PFSK-1 (cell line): ENCODE measurements at regions not wholly inside any gene's neighbourhood (a gene's known extent, or its start where the extent isn't known, plus 50 kb on each side); places are given as distances from the start of the nearest gene placed in this dataset.

ENCODE experiments used
- FOXP2 ChIP-seq: optimal IDR thresholded peaks from 2 replicates; pipeline ENCODE3; 2011; ENCODE audit warnings: borderline replicate concordance, control low read depth, inconsistent platforms; ENCODE audit not compliant: insufficient read depth; ENCODE audit errors: extremely low read length, extremely low read depth
- POLR2AphosphoS5 ChIP-seq: IDR thresholded peaks from 2 replicates; pipeline ENCODE4 v1.6.1; 2012; ENCODE audit warnings: low read depth, mild to moderate bottlenecking, control low read depth, low read length, moderate library complexity
- SIN3A ChIP-seq: IDR thresholded peaks from 2 replicates; pipeline ENCODE4 v1.6.1; 2012; ENCODE audit warnings: mild to moderate bottlenecking, low read length, moderate library complexity, borderline replicate concordance; ENCODE audit not compliant: insufficient read depth
- TAF1 ChIP-seq: IDR thresholded peaks from 2 replicates; pipeline ENCODE4 v1.6.1; 2012; ENCODE audit warnings: low read length, control low read depth, borderline replicate concordance; ENCODE audit not compliant: insufficient read depth
- TF ChIP-seq, protein P1 (sequence below), 2 experiments: IDR thresholded peaks; 2 replicates each; pipeline versions ENCODE4 v1.6.1 to v1.8.0; 2011 to 2012; ENCODE audit warnings: low read depth in 2 of 2, low read length in 2 of 2, control low read depth in 1 of 2, inconsistent platforms in 1 of 2, mild to moderate bottlenecking in 1 of 2, moderate library complexity in 1 of 2; ENCODE audit not compliant: insufficient read depth in 1 of 2

DNA sequence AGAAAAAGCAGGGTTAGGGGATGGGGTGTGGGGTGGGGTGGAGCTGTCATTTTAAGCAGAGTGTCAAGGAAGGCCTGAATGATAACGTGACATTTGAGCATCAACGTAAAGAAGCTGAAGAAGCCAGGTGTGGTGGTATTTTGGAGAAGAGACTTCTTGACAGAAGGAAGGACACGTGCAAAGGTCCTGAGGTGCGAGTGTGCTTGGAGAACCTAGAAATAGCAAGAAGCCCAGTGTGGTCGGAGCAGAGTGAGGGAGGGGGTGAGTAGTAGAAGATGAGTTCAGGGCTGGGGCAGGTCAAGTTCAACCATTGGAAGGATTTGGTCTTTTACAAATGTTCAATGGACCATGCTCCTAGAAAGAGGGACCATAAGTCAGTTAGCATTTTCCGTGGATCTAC, 140.2 kb upstream of the ZBTB40 start:
- TF ChIP-seq FOXP2, result no peak
- no peak for TF ChIP-seq POLR2AphosphoS5
- TF ChIP-seq TAF1, result no peak
- TF ChIP-seq, protein P1, sequence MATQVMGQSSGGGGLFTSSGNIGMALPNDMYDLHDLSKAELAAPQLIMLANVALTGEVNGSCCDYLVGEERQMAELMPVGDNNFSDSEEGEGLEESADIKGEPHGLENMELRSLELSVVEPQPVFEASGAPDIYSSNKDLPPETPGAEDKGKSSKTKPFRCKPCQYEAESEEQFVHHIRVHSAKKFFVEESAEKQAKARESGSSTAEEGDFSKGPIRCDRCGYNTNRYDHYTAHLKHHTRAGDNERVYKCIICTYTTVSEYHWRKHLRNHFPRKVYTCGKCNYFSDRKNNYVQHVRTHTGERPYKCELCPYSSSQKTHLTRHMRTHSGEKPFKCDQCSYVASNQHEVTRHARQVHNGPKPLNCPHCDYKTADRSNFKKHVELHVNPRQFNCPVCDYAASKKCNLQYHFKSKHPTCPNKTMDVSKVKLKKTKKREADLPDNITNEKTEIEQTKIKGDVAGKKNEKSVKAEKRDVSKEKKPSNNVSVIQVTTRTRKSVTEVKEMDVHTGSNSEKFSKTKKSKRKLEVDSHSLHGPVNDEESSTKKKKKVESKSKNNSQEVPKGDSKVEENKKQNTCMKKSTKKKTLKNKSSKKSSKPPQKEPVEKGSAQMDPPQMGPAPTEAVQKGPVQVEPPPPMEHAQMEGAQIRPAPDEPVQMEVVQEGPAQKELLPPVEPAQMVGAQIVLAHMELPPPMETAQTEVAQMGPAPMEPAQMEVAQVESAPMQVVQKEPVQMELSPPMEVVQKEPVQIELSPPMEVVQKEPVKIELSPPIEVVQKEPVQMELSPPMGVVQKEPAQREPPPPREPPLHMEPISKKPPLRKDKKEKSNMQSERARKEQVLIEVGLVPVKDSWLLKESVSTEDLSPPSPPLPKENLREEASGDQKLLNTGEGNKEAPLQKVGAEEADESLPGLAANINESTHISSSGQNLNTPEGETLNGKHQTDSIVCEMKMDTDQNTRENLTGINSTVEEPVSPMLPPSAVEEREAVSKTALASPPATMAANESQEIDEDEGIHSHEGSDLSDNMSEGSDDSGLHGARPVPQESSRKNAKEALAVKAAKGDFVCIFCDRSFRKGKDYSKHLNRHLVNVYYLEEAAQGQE (IDR thresholded peaks at IDR 0.05; ENCODE audit: insufficient read depth in 1 of 2, low read depth in 2 of 2, low read length in 2 of 2), result no peak
- no peak for TF ChIP-seq SIN3A

DNA sequence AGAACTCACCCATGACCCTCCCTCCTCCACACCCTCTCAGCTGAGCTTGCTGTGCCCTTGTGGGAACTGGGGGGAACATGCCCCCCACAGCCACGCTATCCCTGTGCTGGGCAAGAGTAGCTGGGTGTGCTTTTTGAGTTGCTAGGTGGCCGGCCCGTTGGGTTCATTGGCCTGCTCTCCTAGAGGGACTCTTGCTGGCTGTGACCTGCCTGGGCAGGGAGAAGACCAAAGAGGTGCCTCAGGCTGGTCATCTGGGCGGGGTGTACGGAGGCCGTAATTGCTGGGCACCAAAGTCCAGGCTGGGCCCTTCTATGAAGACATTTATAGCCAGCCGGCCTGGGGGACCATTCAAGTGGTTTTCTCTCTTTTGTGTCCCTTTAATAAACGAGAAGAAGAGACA, 138.3 kb upstream of the ZBTB40 start:
- TF ChIP-seq POLR2AphosphoS5 (no peak), SIN3A (no peak)

DNA sequence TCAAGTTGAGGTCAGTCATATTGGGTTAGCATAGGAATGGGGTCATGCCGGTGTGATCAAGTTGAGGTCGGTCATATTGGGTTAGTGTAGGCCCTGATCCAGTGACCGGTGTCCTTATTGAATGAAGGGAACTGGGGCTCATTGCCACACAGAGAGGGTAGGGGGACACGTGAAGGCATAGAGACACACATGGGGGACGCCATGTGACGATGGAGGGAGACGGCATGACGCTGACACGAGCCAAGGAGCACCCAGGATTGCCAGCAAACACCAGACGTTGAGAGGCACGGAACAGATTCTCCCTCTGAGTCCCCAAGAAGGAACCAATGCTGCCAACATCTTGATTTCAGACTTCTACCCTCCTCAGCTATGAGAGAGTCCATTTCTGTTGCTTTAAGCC, 136.9 kb upstream of the ZBTB40 start:
- TF ChIP-seq FOXP2 (no peak), TAF1 (no peak), POLR2AphosphoS5 (no peak)

DNA sequence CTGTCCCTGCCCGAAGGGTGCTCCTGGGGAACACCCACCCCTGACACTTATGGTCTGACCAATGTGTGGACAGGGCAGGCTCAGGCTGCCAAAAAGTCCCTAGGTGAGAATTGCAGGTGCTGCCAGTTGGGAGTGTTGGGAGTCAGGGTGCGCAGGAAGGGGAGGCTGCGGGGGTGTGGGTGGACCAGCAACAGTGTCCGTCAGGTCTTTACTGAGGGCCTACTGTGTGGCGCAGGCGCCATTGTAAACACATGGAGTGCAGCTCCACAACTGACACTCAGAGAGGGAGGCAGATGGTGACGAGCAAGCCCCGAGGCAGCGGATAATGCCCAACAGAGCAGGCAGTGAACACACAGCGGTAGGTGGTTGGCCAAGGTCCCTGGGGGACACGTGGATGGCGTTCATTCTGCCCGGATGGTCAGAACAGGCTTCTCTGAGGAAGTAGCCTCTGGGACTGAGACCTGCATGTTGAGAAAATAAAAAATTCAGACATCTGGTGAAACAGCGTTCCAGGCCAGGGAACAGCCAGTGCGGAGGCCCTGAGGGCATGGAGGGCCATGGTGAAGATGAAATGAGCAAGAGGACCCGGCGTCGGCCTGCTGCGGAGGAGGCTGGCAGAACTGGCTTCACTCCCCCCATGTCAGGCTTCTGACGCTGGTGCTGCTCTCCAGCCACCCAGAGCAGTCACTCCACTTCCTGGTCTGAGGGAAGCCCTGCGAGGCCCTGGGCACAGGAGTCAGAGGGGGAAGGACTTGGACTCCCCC, 136.2 kb upstream of the ZBTB40 start:
- TF ChIP-seq TAF1, result no peak
- no peak for TF ChIP-seq POLR2AphosphoS5
- no peak for TF ChIP-seq SIN3A
- no peak for TF ChIP-seq FOXP2
- TF ChIP-seq, protein P1 (IDR thresholded peaks at IDR 0.05; ENCODE audit: insufficient read depth in 1 of 2, low read depth in 2 of 2, low read length in 2 of 2), result no peak

DNA sequence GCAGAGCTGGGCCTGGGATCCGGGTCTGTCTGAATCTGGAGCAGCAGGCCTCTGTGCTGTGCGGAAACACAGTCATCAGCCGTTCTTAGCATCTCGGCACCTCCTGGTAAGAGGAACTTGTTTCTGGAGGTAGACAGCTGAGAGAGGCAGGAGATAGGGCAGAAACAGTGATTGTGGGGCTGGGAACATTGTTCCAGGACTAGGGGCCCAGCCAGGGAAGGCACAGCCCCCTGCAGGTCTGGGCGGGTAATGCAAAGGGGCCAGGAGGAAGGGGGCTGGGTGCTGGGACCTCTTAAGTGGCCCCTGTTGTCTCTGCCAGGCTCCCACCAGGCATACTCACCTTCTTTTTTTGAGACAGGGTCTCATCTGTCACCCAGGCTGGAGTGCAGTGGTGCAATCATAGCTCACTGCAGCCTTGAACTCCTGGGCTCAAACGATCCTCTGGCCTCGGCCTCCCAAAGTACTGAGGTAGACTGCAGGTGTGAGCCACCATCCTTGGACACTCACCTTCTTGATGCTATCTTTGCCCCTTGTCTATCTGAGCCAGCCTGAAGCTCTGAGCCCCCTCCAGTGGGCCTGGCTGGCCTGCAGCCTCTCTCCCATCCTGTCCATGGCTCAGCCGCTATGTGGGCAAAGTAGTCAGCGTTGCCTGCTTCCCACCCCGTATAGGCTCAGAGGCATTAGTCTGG, 134.3 kb upstream of the ZBTB40 start:
- TF ChIP-seq SIN3A (no peak), FOXP2 (no peak), TAF1 (no peak), POLR2AphosphoS5 (no peak)
- TF ChIP-seq, protein P1 (IDR thresholded peaks at IDR 0.05; ENCODE audit: insufficient read depth in 1 of 2, low read depth in 2 of 2, low read length in 2 of 2), result no peak

DNA sequence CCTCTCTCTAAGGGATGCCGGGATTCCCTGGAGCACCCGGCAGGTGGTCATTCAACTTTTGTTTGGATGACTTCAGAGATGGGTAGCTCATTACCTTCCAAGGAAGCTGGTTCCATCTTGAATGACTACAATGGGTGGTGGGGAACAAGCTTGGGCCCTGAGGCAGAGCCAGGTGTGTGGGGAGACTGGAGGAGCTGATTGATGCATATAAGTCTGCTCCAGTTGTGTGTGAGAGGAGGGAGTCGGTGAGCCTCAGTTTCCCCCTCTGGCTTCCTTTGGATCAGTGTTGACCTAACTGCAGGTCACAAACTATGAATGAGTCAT, 133.8 kb upstream of the ZBTB40 start:
- TF ChIP-seq, protein P1 (IDR thresholded peaks at IDR 0.05; ENCODE audit: insufficient read depth in 1 of 2, low read depth in 2 of 2, low read length in 2 of 2), result no peak
- TF ChIP-seq SIN3A (no peak), FOXP2 (no peak), POLR2AphosphoS5 (no peak), TAF1 (no peak)
